Transverse colon (tissue), 4 donors: ENCODE measurements at regions not wholly inside any gene's neighbourhood (a gene's known extent, or its start where the extent isn't known, plus 50 kb on each side); places are given as distances from the start of the nearest gene placed in this dataset.

Experiments used
- DNase-seq: peaks from one replicate; pipeline ENCODE4 v3.0.0-alpha.2; 2019
- H3K27ac ChIP-seq, 4 donors: fragments of 200-600 bp; sonication (generic); 2 replicates each; pipeline ENCODE4 v1.5.1; 2016 to 2018; ENCODE audit warnings: inconsistent platforms in 4 of 4
- H3K27me3 ChIP-seq: fragments of 200-600 bp; sonication (generic); 2 replicates; pipeline ENCODE4 v1.5.1; 2017; ENCODE audit warnings: inconsistent platforms
- H3K36me3 ChIP-seq, 4 donors: fragments of 200-600 bp; sonication (generic); 2 replicates each; pipeline ENCODE4 v1.5.1; 2017 to 2019; ENCODE audit warnings: inconsistent platforms in 4 of 4
- H3K4me1 ChIP-seq, 4 donors: fragments of 200-600 bp; sonication (generic); 2 replicates each; pipeline ENCODE4 v1.5.1; 2017 to 2020; ENCODE audit warnings: inconsistent platforms in 4 of 4
- H3K4me3 ChIP-seq, 4 donors: fragments of 200-600 bp; sonication (generic); 1 replicate in 1 of 4; 2 replicates in 3 of 4; pipeline versions ENCODE4 v1.5.1 to v1.6.1; 2017 to 2019; ENCODE audit warnings: inconsistent platforms in 4 of 4
- H3K9me3 ChIP-seq, 2 donors: fragments of 200-600 bp; sonication (generic); 2 replicates each; pipeline ENCODE4 v1.5.1; 2017 to 2019; ENCODE audit warnings: inconsistent platforms in 2 of 2
- CTCF ChIP-seq, 5 experiments: fragments of 200-600 bp in 3 of 5; fragments of 450-650 bp in 2 of 5; sonication (generic) in 3 of 5; IDR thresholded peaks; 1 replicate in 2 of 5; 2 replicates in 3 of 5; pipeline ENCODE4 v1.5.1; 2016 to 2017; ENCODE audit warnings: antibody characterized with exemption in 5 of 5, inconsistent platforms in 3 of 5, mild to moderate bottlenecking in 2 of 5, moderate library complexity in 1 of 5
- EP300 ChIP-seq: sonication (generic); formaldehyde crosslinking; IDR thresholded peaks from one replicate; pipeline ENCODE4 v1.6.1; 2017; ENCODE audit warnings: antibody characterized with exemption, low read depth
- POLR2A ChIP-seq: fragments of 450-650 bp; IDR thresholded peaks from one replicate; pipeline ENCODE4 v1.6.1; 2016; ENCODE audit warnings: antibody characterized with exemption, mild to moderate bottlenecking, moderate library complexity
- POLR2AphosphoS5 ChIP-seq, 3 donors: sonication (generic); formaldehyde crosslinking; IDR thresholded peaks; one replicate each; pipeline ENCODE4 v1.6.1; 2016; ENCODE audit warnings: antibody characterized with exemption in 3 of 3
- WGBS, 2 donors: methylation state at CpG; one replicate each; pipeline ENCODE4 v1.1.5; 2018; ENCODE audit warnings: low coverage in 1 of 2; 5-methylcytosine and 5-hydroxymethylcytosine counted together
- in situ Hi-C, 4 donors: fragments of 200-750 bp; cut with MboI; loops; one replicate each; pipeline versions ENCODE4 v1.15.0 to v1.15.1; 2017; ENCODE audit warnings: low sequenced_read_pairs in 3 of 4, low pct_ligation_motif_present in 1 of 4, low pct_unique_long_range_greater_than_20kb in 1 of 4
- intact Hi-C: fragments of 100-400 bp; cut with DNase I; formaldehyde crosslinking; loops from one replicate; pipeline ENCODE4 v1.15.1; 2023; ENCODE audit warnings: low total_unique reads

GRCh38 chr6:33929575-33930288 is 125.9 kb upstream of the MLN start:
- Histone ChIP-seq H3K36me3 (no peaks in the 10 kb centered on the region), H3K9me3 (no peaks in the 10 kb centered on the region), H3K27ac (no peak overlapping the region), H3K4me3 (no peak overlapping the region), H3K27me3 (no peaks in the 10 kb centered on the region), H3K4me1 (no peaks in the 10 kb centered on the region)
- intact Hi-C loops, result no loop called here
- WGBS, 2 donors, result 67 to 71% methylated on average over 4 to 9 of the region's 9 CpGs
- TF ChIP-seq EP300, result no peak
- in situ Hi-C loops, result no loop called here
- DNase-seq, result no peak

GRCh38 chr6:33927616-33928015 is 123.8 kb upstream of the MLN start:
- Histone ChIP-seq H3K4me1 (no peaks in the 10 kb centered on the region), H3K9me3 (no peaks in the 10 kb centered on the region), H3K36me3 (no peaks in the 10 kb centered on the region), H3K27ac (no peak overlapping the region), H3K4me3 (no peak overlapping the region), H3K27me3 (no peaks in the 10 kb centered on the region)
- in situ Hi-C loops, result no loop called here
- WGBS, 2 donors, result 59 to 80% methylated on average over 4 of the region's 4 CpGs
- TF ChIP-seq POLR2AphosphoS5 (IDR thresholded peaks at IDR 0.05), result no peak
- TF ChIP-seq EP300, result no peak
- no peak for TF ChIP-seq POLR2A
- TF ChIP-seq CTCF (IDR thresholded peaks at IDR 0.05), result no peak
- no peak for DNase-seq
- intact Hi-C loops, result no loop called here

GRCh38 chr6:33927112-33927511 is 123.3 kb upstream of the MLN start:
- whole genome bisulfite sequencing, 2 donors, result 80% methylated on average over 2 to 4 of the region's 4 CpGs
- no peaks in the 10 kb centered on the region for H3K36me3 ChIP-seq
- H3K9me3 ChIP-seq, result no peaks in the 10 kb centered on the region
- no peaks in the 10 kb centered on the region for H3K4me1 ChIP-seq
- H3K27ac ChIP-seq, result no peak overlapping the region
- no peak for DNase-seq
- in situ Hi-C loops, result no loop called here
- intact Hi-C loops, result no loop called here
- no peaks in the 10 kb centered on the region for H3K27me3 ChIP-seq
- TF ChIP-seq EP300, result no peak
- TF ChIP-seq CTCF (IDR thresholded peaks at IDR 0.05), result no peak
- TF ChIP-seq POLR2AphosphoS5 (IDR thresholded peaks at IDR 0.05), result no peak
- TF ChIP-seq POLR2A, result no peak
- no peak overlapping the region for H3K4me3 ChIP-seq

GRCh38 chr6:33926451-33926850 is 122.6 kb upstream of the MLN start:
- H3K4me1 ChIP-seq, result no peaks in the 10 kb centered on the region
- TF ChIP-seq CTCF (IDR thresholded peaks at IDR 0.05) (no peak), POLR2AphosphoS5 (IDR thresholded peaks at IDR 0.05) (no peak), EP300 (no peak), POLR2A (no peak)
- no peak overlapping the region for H3K4me3 ChIP-seq
- no peak for DNase-seq
- no peaks in the 10 kb centered on the region for H3K36me3 ChIP-seq
- no peak overlapping the region for H3K27ac ChIP-seq
- H3K9me3 ChIP-seq, result no peaks in the 10 kb centered on the region
- WGBS, 2 donors, result 93 to 100% methylated on average over 3 to 4 of the region's 4 CpGs
- in situ Hi-C loops (no loop called here), intact Hi-C loops (no loop called here)
- H3K27me3 ChIP-seq, result no peaks in the 10 kb centered on the region

GRCh38 chr6:33925936-33926335 is 122.1 kb upstream of the MLN start:
- Histone ChIP-seq H3K36me3 (no peaks in the 10 kb centered on the region), H3K9me3 (no peaks in the 10 kb centered on the region), H3K4me1 (no peaks in the 10 kb centered on the region), H3K27me3 (no peaks in the 10 kb centered on the region), H3K27ac (no peak overlapping the region), H3K4me3 (no peak overlapping the region)
- no peak for DNase-seq
- TF ChIP-seq POLR2AphosphoS5 (IDR thresholded peaks at IDR 0.05), result no peak
- in situ Hi-C loops, result no loop called here
- 80% methylated on average over 1 to 8 of the region's 8 CpGs for WGBS, 2 donors
- intact Hi-C loops, result no loop called here
